Transverse colon (tissue), 4 donors: ENCODE measurements at regions not wholly inside any gene's neighbourhood (a gene's known extent, or its start where the extent isn't known, plus 50 kb on each side); places are given as distances from the start of the nearest gene placed in this dataset.

Experiments used
- DNase-seq: peaks from one replicate; pipeline ENCODE4 v3.0.0-alpha.2; 2019
- H3K27ac ChIP-seq, 4 donors: fragments of 200-600 bp; sonication (generic); 2 replicates each; pipeline ENCODE4 v1.5.1; 2016 to 2018; ENCODE audit warnings: inconsistent platforms in 4 of 4
- H3K27me3 ChIP-seq: fragments of 200-600 bp; sonication (generic); 2 replicates; pipeline ENCODE4 v1.5.1; 2017; ENCODE audit warnings: inconsistent platforms
- H3K36me3 ChIP-seq, 4 donors: fragments of 200-600 bp; sonication (generic); 2 replicates each; pipeline ENCODE4 v1.5.1; 2017 to 2019; ENCODE audit warnings: inconsistent platforms in 4 of 4
- H3K4me1 ChIP-seq, 4 donors: fragments of 200-600 bp; sonication (generic); 2 replicates each; pipeline ENCODE4 v1.5.1; 2017 to 2020; ENCODE audit warnings: inconsistent platforms in 4 of 4
- H3K4me3 ChIP-seq, 4 donors: fragments of 200-600 bp; sonication (generic); 1 replicate in 1 of 4; 2 replicates in 3 of 4; pipeline versions ENCODE4 v1.5.1 to v1.6.1; 2017 to 2019; ENCODE audit warnings: inconsistent platforms in 4 of 4
- H3K9me3 ChIP-seq, 2 donors: fragments of 200-600 bp; sonication (generic); 2 replicates each; pipeline ENCODE4 v1.5.1; 2017 to 2019; ENCODE audit warnings: inconsistent platforms in 2 of 2
- CTCF ChIP-seq, 5 experiments: fragments of 200-600 bp in 3 of 5; fragments of 450-650 bp in 2 of 5; sonication (generic) in 3 of 5; IDR thresholded peaks; 1 replicate in 2 of 5; 2 replicates in 3 of 5; pipeline ENCODE4 v1.5.1; 2016 to 2017; ENCODE audit warnings: antibody characterized with exemption in 5 of 5, inconsistent platforms in 3 of 5, mild to moderate bottlenecking in 2 of 5, moderate library complexity in 1 of 5
- EP300 ChIP-seq: sonication (generic); formaldehyde crosslinking; IDR thresholded peaks from one replicate; pipeline ENCODE4 v1.6.1; 2017; ENCODE audit warnings: antibody characterized with exemption, low read depth
- POLR2A ChIP-seq: fragments of 450-650 bp; IDR thresholded peaks from one replicate; pipeline ENCODE4 v1.6.1; 2016; ENCODE audit warnings: antibody characterized with exemption, mild to moderate bottlenecking, moderate library complexity
- POLR2AphosphoS5 ChIP-seq, 3 donors: sonication (generic); formaldehyde crosslinking; IDR thresholded peaks; one replicate each; pipeline ENCODE4 v1.6.1; 2016; ENCODE audit warnings: antibody characterized with exemption in 3 of 3
- WGBS, 2 donors: methylation state at CpG; one replicate each; pipeline ENCODE4 v1.1.5; 2018; ENCODE audit warnings: low coverage in 1 of 2; 5-methylcytosine and 5-hydroxymethylcytosine counted together
- in situ Hi-C, 4 donors: fragments of 200-750 bp; cut with MboI; loops; one replicate each; pipeline versions ENCODE4 v1.15.0 to v1.15.1; 2017; ENCODE audit warnings: low sequenced_read_pairs in 3 of 4, low pct_ligation_motif_present in 1 of 4, low pct_unique_long_range_greater_than_20kb in 1 of 4
- intact Hi-C: fragments of 100-400 bp; cut with DNase I; formaldehyde crosslinking; loops from one replicate; pipeline ENCODE4 v1.15.1; 2023; ENCODE audit warnings: low total_unique reads

DNA sequence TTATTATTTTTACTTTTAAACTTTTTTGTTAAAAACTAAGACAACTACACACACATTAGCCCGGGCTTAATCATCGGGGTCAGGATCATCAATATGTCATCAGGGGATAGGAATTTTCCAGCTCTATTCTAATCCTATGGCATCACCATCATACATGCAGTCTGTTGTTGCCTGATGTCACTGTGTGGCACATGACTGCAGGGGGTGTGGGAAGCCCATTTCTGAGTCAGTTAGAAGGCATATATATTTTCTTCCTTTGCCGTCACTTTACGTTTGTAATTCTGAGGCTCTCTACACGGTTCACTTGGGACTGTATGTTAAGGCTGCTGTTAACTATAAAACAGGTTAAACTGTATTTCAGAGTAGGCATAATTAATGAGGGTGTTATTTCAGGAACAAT is 144.4 kb upstream of the ITGA6 start:
- no peaks in the 10 kb centered on the region for H3K9me3 ChIP-seq
- 84 to 92% methylated on average over 5 of the region's 5 CpGs for WGBS, 2 donors
- no peaks in the 10 kb centered on the region for H3K27me3 ChIP-seq
- no peak overlapping the region for H3K27ac ChIP-seq
- no peak for DNase-seq
- peaks cover 0 to 20% (median 9%) of the 10 kb centered on the region in 4 donors for H3K4me1 ChIP-seq
- in situ Hi-C loops (no loop called here), intact Hi-C loops (no loop called here)
- no peak for TF ChIP-seq POLR2A
- TF ChIP-seq POLR2AphosphoS5 (IDR thresholded peaks at IDR 0.05): no peak
- TF ChIP-seq EP300: no peak
- TF ChIP-seq CTCF (IDR thresholded peaks at IDR 0.05): no peak
- H3K36me3 ChIP-seq: no peaks in the 10 kb centered on the region
- no peak overlapping the region for H3K4me3 ChIP-seq

- in situ Hi-C loops (no loop called here), intact Hi-C loops (no loop called here)
- DNase-seq: no peak
- Histone ChIP-seq H3K36me3 (no peaks in the 10 kb centered on the region), H3K9me3 (no peaks in the 10 kb centered on the region), H3K4me1 (peaks cover 0 to 20% (median 9%) of the 10 kb centered on the region in 4 donors), H3K4me3 (no peak overlapping the region), H3K27ac (no peak overlapping the region), H3K27me3 (no peaks in the 10 kb centered on the region)
- no peak for TF ChIP-seq POLR2A
- no peak for TF ChIP-seq CTCF (IDR thresholded peaks at IDR 0.05)
- no peak for TF ChIP-seq POLR2AphosphoS5 (IDR thresholded peaks at IDR 0.05)
- TF ChIP-seq EP300: no peak
- 66 to 70% methylated on average over 2 to 5 of the region's 5 CpGs for whole genome bisulfite sequencing, 2 donors
Observed at GRCh38 chr2:172283476-172283875, 143.9 kb upstream of the ITGA6 start.

GRCh38 chr2:172284209-172284608 is 143.2 kb upstream of the ITGA6 start:
- Histone ChIP-seq H3K4me1 (peaks cover 0 to 20% (median 9%) of the 10 kb centered on the region in 4 donors), H3K36me3 (no peaks in the 10 kb centered on the region), H3K27me3 (no peaks in the 10 kb centered on the region), H3K27ac (no peak overlapping the region), H3K4me3 (no peak overlapping the region), H3K9me3 (no peaks in the 10 kb centered on the region)
- DNase-seq: no peak
- 92 to 100% methylated on average over 1 to 4 of the region's 4 CpGs for WGBS, 2 donors
- no peak for TF ChIP-seq CTCF (IDR thresholded peaks at IDR 0.05)
- no peak for TF ChIP-seq POLR2A
- TF ChIP-seq EP300: no peak
- TF ChIP-seq POLR2AphosphoS5 (IDR thresholded peaks at IDR 0.05): no peak
- in situ Hi-C loops (no loop called here), intact Hi-C loops (no loop called here)

- intact Hi-C loops: no loop called here
- Histone ChIP-seq H3K4me1 (peaks cover 0 to 20% (median 9%) of the 10 kb centered on the region in 4 donors), H3K27me3 (no peaks in the 10 kb centered on the region), H3K9me3 (no peaks in the 10 kb centered on the region), H3K36me3 (no peaks in the 10 kb centered on the region), H3K4me3 (no peak overlapping the region), H3K27ac (no peak overlapping the region)
- TF ChIP-seq CTCF (IDR thresholded peaks at IDR 0.05): no peak
- TF ChIP-seq POLR2A: no peak
- no peak for TF ChIP-seq EP300
- TF ChIP-seq POLR2AphosphoS5 (IDR thresholded peaks at IDR 0.05): no peak
- DNase-seq: no peak
- 53% methylated on average over 5 of the region's 5 CpGs; no CpG with 5 or more reads in 1 of the 2 donors for WGBS, 2 donors
- in situ Hi-C loops: no loop called here
Observed at GRCh38 chr2:172285010-172285621, 142.3 kb upstream of the ITGA6 start.
